ENCODE measurements at regions not wholly inside any gene's neighbourhood (a gene's known extent, or its start where the extent isn't known, plus 50 kb on each side); places are given as distances from the start of the nearest gene placed in this dataset.

GRCh38 chr12:127745469-127746212, 521.3 kb upstream of the TMEM132C start:
- FAIRE-seq (no peak), DNase-seq (no peak)
- Histone ChIP-seq H3K9me3 (ENCODE audit: control insufficient read depth in 2 of 3, insufficient read depth in 1 of 3, low read length in 3 of 3) (peaks cover 0 to 2% (median 0%) of the 10 kb centered on the region in 3 donors), H3K27ac (ENCODE audit: low read depth in 2 of 2, low read length in 2 of 2) (no peak overlapping the region), H3K9ac (ENCODE audit: low read length in 3 of 3) (no peak overlapping the region), H3K27me3 (ENCODE audit: control insufficient read depth, insufficient read depth, low read length) (no peaks in the 10 kb centered on the region), H3K4me3 (ENCODE audit: low read length in 3 of 3) (no peak overlapping the region), H3K36me3 (ENCODE audit: control insufficient read depth in 2 of 3, insufficient read depth in 3 of 3, low read length in 3 of 3) (no peaks in the 10 kb centered on the region), H3K4me1 (ENCODE audit: control insufficient read depth in 2 of 3, insufficient read depth in 2 of 3, low read depth in 1 of 3, low read length in 3 of 3) (no peaks in the 10 kb centered on the region)
- intact Hi-C loops (cut with DNase I), result no loop called here
- TF ChIP-seq CTCF (IDR thresholded peaks at IDR 0.05; ENCODE audit: borderline replicate concordance, extremely low read depth, insufficient read depth), result no peak

GRCh38 chr12:127749416-127749815, 517.6 kb upstream of the TMEM132C start:
- intact Hi-C loops (cut with DNase I), result no loop called here
- H3K27me3 ChIP-seq (ENCODE audit: control insufficient read depth, insufficient read depth, low read length), result no peaks in the 10 kb centered on the region
- no peak for TF ChIP-seq CTCF (IDR thresholded peaks at IDR 0.05; ENCODE audit: borderline replicate concordance, extremely low read depth, insufficient read depth)
- no peaks in the 10 kb centered on the region for H3K36me3 ChIP-seq (ENCODE audit: control insufficient read depth in 2 of 3, insufficient read depth in 3 of 3, low read length in 3 of 3)
- no peaks in the 10 kb centered on the region for H3K4me1 ChIP-seq (ENCODE audit: control insufficient read depth in 2 of 3, insufficient read depth in 2 of 3, low read depth in 1 of 3, low read length in 3 of 3)
- H3K9ac ChIP-seq (ENCODE audit: low read length in 3 of 3), result no peak overlapping the region
- no peak overlapping the region for H3K27ac ChIP-seq (ENCODE audit: low read depth in 2 of 2, low read length in 2 of 2)
- no peak for DNase-seq
- H3K9me3 ChIP-seq (ENCODE audit: control insufficient read depth in 2 of 3, insufficient read depth in 1 of 3, low read length in 3 of 3), result peaks cover 0 to 2% (median 0%) of the 10 kb centered on the region in 3 donors
- no peak for FAIRE-seq
- no peak overlapping the region for H3K4me3 ChIP-seq (ENCODE audit: low read length in 3 of 3)

GRCh38 chr12:127750076-127750840, 516.7 kb upstream of the TMEM132C start:
- no peak for DNase-seq
- no peak for TF ChIP-seq CTCF (IDR thresholded peaks at IDR 0.05; ENCODE audit: borderline replicate concordance, extremely low read depth, insufficient read depth)
- Histone ChIP-seq H3K4me3 (ENCODE audit: low read length in 3 of 3) (no peak overlapping the region), H3K9ac (ENCODE audit: low read length in 3 of 3) (no peak overlapping the region), H3K27ac (ENCODE audit: low read depth in 2 of 2, low read length in 2 of 2) (no peak overlapping the region), H3K36me3 (ENCODE audit: control insufficient read depth in 2 of 3, insufficient read depth in 3 of 3, low read length in 3 of 3) (no peaks in the 10 kb centered on the region), H3K27me3 (ENCODE audit: control insufficient read depth, insufficient read depth, low read length) (no peaks in the 10 kb centered on the region), H3K9me3 (ENCODE audit: control insufficient read depth in 2 of 3, insufficient read depth in 1 of 3, low read length in 3 of 3) (no peaks in the 10 kb centered on the region), H3K4me1 (ENCODE audit: control insufficient read depth in 2 of 3, insufficient read depth in 2 of 3, low read depth in 1 of 3, low read length in 3 of 3) (no peaks in the 10 kb centered on the region)
- FAIRE-seq, result no peak
- intact Hi-C loops (cut with DNase I), result no loop called here
